ENCODE measurements at regions not wholly inside any gene's neighbourhood (a gene's known extent, or its start where the extent isn't known, plus 50 kb on each side); places are given as distances from the start of the nearest gene placed in this dataset.
"Not testable (repeated sequence)": the region's sequence is repeated elsewhere in the genome, so short reads cannot be mapped to it uniquely, and the experiment has no call there.

DNA sequence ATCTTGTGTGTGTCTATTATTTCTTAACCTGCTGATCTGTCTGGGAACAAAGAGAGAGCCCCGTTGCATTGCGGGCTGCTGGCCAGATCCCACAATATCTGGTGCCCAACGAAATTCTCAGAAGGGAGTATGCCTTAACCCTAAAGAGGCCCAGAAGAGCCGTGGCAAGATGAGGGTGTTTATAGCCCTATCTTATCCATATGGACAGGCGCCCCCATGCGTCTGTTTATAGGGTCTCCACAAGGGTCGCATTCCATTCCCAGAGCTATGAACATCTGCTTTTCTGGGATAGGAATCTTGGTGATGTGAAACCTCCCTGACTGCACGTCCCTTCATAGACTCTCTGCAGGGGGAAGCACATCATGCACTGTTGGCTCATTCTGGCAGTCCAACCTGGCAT is 1262.5 kb downstream of the RAPGEF2 start:
- CTCF ChIA-PET, POLR2A ChIA-PET: not testable (repeated sequence)

DNA sequence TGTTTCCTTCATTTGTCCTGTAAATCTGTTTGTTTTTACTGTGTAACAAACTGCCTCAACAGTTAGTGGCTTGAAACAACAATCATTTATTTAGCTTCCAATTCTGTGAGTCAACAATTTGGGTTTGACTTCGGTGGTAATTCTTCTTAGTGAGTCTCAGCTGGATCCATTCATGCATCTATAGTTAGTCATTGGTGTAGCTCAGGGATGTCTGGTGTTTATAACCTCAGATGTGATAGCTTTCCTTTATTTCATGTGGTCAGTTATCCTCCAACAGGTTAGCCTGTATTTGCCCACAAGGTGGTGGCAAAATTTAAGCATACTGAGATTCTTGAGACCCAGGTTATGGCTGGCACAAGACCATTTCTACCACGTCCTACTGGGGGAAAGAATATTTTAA is 1267.2 kb downstream of the RAPGEF2 start:
- POLR2A ChIA-PET = no interaction called here

DNA sequence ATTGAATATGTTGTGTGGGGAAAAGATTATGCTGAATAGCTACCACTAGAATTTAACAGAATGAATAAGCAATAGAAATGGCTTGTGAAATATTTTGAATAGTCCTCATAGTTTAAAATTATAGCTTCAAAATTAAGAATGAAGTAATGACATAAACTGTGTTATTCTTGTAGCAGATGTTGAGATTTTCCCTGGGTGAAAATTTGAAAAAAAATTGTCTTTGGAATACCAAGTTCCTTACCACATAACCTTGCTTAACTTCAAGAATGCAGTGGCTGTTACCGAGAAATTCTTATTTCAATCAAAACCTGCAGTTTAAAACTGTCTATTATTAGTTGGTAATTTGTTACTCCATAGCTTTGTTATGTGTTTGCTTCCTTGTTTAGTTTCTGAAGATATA is 1268.6 kb downstream of the RAPGEF2 start:
- ChIA-PET POLR2A (no interaction called here), CTCF (no interaction called here)

More for the DNA sequence above, 1267.2 kb downstream of the RAPGEF2 start:
- CTCF ChIA-PET = no interaction called here

DNA sequence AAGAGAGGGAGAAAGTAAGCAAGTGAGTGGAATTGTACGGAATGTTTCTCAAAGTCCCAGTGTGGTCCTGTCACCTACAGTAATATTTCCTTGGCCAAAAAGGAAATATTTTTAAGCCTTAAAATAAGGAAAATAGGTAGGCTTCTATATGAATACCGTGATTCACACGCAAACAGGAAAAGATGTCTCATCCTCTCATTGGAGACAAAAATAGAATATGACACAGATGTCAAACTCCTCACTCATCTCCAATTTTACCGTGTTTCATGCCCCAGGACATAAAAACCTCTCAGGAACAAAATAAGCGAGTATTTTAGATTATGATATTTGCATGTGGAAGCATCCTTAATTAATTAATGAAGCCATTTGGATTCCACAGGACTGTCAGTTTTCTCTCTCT is 1269.5 kb downstream of the RAPGEF2 start:
- POLR2A ChIA-PET = no interaction called here
- CTCF ChIA-PET = no interaction called here

DNA sequence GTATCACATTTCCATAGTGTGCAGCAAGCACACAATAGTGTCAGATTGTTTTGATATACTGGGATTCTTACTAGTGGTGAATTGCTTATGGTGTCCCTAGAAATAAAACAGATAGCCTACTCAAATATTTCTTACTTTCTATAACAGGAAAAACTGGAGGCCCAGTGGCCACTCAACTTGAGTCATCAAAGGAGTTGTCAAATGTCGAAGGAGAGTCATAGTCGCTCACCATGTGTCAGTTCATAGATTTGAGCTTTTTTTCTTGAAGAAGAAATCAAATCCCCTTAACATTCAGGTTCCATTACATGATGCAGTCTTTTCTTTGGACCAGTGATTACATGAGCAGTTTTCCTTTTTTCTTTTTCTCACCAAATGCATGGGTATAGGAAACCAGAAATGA is 1271.0 kb downstream of the RAPGEF2 start:
- CTCF ChIA-PET = no interaction called here
- POLR2A ChIA-PET = no interaction called here

DNA sequence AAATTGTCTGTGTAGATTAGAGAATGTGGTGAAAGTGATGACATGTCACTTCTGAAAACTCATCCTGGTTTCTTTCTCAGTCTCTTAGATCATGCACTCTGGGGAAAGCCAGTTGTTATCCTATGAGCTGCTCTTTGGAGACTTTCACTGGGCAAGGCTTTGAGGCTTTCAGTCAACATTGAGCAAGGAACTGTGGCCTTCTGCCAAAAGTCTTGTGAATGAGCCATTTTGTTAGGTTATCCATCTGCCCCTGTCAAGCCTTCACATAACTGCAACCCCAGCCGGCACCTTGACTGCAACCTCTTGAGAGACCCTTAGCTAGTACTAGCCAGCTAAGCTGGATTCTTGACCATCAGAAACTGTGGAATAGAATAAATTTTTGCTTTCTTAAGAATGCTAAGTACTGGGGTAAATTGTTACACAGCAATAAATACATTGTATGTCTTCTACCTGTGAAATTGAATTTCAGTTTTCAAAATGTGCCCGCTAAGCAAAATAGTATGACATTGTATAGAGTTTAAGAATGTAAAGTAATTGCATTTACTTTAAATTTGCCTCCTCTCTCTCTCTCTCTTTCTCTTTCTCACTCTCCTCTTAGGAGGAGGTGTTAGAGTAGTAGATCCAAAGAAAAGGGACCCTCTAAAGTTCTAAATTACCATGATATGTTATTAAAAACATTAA is 1273.0 kb downstream of the RAPGEF2 start:
- CTCF ChIA-PET = no interaction called here

DNA sequence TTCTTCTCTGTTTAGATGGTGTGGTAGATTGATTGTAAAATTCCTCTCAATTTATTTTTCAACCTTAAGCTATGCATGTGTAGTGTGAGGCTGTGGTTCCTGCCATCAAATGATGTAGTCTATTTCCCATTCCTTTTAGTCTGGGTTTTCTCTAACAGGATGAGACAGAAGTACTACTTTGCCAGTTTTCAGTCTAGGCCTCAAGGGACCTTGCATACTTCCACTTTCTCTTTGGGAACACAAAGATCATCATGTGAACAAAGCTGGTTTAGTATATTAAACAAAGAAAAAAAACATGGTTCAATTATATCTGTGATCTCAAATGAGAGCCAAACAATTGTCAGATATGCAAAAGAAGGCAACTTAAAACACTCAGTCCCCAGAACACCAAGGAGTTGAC is 1284.0 kb downstream of the RAPGEF2 start:
- CTCF ChIA-PET = no interaction called here
- POLR2A ChIA-PET = no interaction called here

More for the DNA sequence above, 1273.0 kb downstream of the RAPGEF2 start:
- POLR2A ChIA-PET = no interaction called here

DNA sequence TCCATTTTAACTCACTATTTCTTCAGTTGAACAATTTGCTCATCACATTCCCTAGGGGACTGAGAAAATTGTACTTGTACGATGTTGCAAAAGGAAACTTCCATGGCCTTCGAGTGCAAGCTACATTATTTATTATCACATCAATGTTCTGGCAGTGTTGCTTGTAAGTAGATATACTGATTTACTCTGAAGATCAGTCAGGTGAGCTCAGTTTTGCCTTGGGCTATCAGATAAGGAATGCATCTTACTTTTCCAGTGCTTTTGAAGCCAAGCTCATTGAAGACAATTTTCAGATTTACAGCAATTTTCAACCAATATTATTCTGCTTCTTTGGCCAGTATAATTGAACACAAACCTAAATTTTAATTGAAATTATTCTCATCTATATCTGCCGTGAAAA is 1296.9 kb downstream of the RAPGEF2 start:
- ChIA-PET CTCF (no interaction called here), POLR2A (no interaction called here)

DNA sequence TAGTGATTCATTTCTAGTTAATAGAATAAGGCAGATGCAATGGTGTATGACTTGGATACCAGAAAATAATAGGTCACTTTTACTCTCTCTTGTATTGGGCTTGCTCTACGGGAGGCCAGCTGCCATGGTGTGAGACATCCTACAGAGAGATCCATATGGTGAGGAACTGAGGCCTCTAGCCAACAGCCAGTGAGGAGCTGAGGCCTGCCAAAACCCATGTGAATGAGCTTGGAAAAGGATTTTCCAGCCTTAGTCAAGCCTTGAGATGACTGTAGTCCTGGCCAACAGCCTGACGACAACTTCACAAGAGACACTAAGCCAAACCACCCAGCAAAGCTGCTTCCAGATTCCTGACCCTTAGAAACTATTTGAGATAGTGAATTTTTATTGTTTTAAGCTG is 1300.2 kb downstream of the RAPGEF2 start:
- ChIA-PET POLR2A (no interaction called here), CTCF (no interaction called here)

DNA sequence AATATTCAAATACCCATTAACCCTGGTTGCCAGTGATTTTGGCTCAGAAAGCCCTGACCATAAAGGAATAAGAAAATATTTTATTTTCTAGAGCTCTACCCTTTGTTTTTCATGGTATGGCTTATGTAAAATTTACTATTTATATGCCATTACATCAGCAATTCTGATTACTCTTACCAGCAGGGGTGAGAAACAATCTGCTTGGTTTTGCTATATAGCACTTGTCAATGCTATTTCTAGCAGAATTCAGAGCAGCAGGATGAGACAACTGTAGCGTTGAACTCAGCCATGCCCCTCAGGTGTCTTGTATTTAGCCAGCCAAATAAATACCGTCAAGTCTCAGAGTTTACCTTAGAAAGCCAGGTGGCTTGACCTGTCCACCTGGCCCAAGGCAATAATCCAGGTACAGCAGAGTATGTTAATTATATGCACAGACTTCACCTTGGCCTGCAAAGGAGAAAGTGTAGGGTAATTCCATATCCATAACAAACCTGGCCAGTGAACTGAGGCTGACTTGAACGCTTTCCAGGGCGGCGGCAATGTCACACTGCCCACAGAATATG is 1303.5 kb downstream of the RAPGEF2 start:
- CTCF ChIA-PET = no interaction called here
- POLR2A ChIA-PET = no interaction called here

DNA sequence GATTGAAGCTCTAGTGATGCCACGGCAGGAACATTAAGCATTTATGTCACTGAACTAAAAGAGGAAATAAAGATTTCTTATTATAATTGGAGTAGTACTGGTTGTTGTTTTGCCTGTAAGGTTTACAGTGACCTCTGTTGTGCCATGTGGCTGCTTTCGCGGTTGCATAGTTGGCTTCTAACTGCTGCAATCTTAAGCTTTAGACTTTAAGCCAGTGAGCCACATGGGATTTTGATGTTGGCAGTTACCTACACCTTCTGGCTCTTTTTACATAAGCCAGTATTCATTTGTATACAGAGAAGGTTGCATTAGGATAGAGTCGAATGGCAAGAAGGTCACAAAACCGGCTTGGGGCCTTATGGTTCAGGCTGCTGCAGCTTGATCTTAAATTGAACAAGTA is 1311.6 kb downstream of the RAPGEF2 start:
- CTCF ChIA-PET = no interaction called here
- POLR2A ChIA-PET = no interaction called here

DNA sequence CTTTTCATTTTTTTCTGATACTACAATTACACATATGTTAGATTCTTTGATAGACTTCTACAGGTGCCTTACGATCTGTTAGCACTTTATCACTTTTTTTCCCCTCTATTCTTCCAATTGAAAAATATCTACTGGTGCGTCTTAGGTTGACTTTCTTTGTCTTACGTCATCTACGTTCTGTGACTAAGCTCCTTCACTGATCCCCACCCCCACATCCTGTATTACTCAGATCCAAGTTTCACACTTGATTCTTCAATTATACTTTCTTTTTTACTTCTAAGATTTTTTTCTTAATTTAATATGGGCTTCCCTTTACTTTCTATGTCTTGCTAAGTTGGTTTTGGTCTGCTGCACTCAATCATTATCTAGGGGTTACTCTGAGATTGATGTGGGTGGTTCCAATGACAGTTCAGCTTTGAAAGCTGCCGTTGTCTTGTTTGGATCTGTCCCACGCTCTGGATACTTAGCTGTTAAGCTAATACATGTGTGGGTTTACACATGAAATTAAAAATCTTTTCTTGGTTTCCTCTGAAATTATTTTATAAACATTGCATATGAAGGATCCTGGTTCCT is 1321.1 kb downstream of the RAPGEF2 start:
- ChIA-PET CTCF (no interaction called here), POLR2A (no interaction called here)

DNA sequence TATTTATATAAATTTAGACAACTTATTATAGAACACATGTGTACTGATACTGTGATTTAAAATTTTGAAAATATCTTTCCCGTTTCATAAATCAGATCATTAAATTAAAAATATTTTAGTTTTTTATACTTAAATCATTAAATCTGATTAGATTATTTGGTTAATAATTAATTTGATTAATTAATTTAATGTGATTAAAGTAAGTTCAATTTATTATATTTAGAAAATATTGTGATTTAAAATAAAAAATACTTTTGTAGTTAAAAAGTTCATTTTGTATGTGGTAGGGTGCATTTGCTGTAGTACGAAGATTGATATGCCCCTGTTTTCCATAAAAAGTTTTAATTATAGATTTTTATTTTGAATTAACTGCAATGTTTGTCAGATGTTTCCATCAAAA is 1323.4 kb downstream of the RAPGEF2 start:
- CTCF ChIA-PET = no interaction called here
- POLR2A ChIA-PET = no interaction called here

DNA sequence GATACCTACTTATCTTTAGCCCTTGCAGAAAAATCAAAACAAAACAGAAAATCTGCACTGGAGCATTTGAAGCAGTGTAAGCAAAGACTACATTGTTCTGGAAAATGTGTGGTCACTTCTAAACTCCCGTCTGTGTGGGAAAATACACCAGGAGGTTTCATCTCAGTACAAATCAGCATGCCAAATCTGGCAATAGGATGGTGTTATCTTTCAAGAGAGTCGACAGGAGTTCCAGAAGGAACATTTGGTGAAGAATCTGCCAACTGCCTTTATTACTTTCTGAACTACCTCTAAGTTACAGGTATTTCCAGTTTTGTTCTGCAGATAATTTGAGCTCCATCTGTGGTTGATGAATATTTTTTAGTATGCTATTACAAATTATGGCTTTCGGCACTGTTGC is 1348.0 kb downstream of the RAPGEF2 start:
- ChIA-PET POLR2A (no interaction called here), CTCF (no interaction called here)

DNA sequence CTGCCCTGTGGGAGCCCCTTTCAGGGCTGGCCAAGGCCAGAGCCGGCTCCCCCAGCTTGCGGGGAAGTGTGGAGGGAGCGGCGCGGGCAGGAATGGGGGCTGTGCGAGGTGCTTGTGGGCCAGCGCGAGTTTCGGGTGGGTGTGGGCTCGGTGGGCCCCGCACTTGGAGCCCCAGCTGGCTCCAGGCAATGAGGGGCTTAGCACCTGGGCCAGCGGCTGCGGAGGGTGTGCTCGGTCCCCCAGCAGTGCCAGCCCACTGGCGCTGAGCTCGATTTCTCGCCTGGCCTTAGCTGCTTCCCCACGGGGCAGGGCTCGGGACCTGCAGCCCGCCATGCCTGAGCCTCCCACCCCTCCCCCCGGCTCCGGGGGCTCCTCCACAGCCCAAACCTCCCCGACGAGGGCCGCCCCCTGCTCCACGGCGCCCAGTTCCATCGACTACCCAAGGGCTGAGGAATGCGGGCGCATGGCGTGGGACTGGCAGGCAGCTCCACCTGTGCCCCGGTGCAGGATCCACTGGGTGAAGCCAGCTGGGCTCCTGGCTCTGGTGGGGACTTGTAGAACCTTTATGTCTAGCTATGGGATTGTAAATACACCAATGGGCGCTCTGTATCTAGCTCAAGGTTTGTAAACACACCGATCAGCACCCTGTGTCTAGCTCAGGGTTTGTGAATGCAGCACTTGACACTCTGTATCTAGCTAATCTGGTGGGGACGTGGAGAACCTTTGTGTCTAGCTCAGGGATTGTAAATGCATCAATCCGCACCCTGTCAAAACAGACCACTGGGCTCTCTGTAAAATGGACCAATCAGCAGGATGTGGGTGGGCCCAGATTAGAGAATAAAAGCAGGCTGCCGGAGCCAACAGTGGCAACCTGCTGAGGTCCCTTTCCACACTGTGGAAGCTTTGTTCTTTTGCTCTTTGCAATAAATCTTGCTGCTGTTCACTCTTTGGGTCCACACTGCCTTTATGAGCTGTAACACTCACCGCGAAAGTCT is 1379.1 kb downstream of the RAPGEF2 start:
- CTCF ChIA-PET, POLR2A ChIA-PET: not testable (repeated sequence)

DNA sequence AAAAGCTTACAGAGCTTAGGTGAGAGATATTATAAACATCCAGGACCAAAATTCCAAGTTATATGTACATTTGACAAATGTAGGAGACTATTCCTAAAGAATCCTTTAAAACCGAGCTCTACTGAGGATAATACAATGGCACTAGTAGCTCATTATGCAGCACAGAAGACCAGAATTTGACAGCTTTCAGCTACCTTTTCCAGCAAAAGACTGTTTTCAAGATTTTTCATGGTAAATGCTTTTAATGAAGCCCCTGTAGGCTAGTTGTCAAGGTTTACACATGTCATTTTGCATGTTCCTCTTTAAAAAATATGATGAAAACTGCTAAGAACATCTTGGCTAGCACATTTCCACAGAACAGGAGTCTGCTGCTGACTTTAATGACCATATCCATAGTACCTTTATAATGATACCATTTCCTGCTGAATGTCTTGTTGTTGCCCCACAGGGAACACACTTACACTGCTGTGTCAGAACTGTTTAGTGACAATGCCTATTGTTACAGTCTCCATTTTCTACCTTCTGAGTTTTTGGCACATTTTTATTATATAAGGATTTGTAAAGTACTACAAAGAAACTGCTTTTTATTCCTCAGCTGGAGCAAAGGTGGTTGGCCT is 1382.3 kb downstream of the RAPGEF2 start:
- CTCF ChIA-PET = no interaction called here
- POLR2A ChIA-PET = no interaction called here

DNA sequence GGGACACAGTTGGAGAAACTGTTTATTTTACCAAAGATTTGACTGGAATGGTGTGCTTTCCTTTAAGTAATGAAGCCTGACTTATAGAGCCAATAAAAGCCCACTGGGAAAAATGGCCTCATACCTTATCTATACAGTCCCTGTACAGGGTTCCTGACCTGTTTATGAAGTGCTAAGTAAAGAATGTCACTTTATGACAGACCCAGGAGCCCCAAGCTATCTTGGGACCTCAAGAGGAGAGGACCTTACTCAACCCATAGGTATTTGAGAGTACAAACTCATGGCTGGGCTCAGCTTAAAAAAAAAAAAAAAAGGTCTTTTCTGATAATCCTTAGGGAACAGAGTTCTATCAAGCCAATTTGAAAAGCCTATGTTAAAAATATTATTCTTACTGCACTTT is 1389.3 kb downstream of the RAPGEF2 start:
- CTCF ChIA-PET = no interaction called here

DNA sequence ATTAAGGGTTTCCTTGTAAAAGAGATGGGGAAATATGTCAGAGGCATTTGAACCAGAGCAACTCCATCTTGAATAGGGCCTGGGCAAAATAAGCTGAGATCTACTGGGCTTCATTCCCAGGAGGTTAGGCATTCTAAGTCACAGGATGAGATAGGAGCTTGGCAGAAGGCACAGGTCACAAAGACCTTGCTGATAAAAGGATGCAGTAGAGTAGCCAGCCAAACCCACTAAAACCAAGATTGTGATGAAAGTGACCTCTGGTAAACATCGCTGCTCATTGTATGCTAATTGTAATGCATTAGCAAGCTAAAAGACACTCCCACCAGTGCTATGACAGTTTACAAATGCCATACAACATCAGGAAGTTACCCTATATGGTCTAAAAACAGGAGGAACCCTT is 1390.3 kb downstream of the RAPGEF2 start:
- POLR2A ChIA-PET = no interaction called here
- CTCF ChIA-PET = no interaction called here

More for the DNA sequence above, 1389.3 kb downstream of the RAPGEF2 start:
- POLR2A ChIA-PET = no interaction called here

DNA sequence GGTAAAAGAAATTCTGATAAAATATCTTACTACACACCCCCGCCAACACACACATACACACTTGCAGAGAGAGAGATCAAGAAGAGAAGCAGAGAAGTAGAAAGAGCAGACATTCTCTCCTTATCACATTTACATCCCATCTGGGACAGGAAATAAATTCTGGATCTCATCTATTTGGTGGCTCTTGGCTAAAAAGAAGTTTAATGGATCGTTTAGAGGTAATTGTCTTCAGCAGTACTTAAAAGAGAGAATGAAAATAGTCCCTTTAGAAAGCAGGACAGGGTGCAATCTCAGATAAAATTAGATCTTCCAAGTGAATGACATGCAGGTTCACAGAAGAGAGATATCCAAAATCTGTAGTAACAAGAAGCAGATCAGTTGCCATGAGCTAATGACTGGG is 1392.5 kb downstream of the RAPGEF2 start:
- POLR2A ChIA-PET = no interaction called here
- CTCF ChIA-PET = no interaction called here

DNA sequence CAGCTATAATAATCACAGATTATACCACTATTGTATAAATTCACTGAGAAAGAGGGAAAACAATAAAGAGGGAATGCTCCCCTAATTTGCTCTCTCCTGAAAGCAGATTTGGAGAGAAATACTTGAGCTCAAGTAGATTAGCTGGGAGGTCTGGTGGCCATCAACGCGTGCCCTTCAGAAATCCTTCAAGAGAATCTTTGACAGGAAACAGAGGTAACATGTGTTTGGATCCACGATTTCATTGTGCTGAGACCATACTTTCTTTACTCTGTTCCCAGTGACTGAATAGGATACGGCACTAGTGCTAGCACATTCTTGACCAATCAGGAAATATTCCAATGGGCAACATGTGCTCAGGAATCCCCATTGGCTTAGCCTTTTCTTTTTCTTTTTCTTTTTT is 1395.3 kb downstream of the RAPGEF2 start:
- ChIA-PET CTCF (no interaction called here), POLR2A (no interaction called here)

DNA sequence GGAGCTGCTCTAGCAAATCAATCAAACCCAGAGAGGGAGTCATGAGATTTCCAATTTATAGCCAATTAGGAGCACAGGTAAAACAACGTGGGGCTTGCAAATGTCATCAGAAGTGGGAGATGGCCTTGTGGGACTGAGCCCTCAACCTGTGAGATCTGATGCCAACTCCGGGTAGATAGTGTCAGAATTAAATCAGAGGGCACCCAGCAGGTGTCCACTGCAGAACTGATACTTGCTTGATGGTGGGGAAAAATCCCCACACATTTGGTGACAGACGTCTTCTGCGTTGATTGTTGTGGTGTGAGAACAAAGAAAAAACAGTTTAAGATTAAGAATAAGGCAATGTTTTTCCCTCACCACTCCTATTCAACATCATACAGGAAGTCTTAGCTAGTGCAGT is 1402.8 kb downstream of the RAPGEF2 start:
- POLR2A ChIA-PET = no interaction called here
- CTCF ChIA-PET = no interaction called here

Data from activated CD8-positive, alpha-beta memory T cell treated with anti-CD3 and anti-CD28 coated beads for 36 hours (primary cell).